ENCODE measurements at regions not wholly inside any gene's neighbourhood (a gene's known extent, or its start where the extent isn't known, plus 50 kb on each side); places are given as distances from the start of the nearest gene placed in this dataset.

DNA sequence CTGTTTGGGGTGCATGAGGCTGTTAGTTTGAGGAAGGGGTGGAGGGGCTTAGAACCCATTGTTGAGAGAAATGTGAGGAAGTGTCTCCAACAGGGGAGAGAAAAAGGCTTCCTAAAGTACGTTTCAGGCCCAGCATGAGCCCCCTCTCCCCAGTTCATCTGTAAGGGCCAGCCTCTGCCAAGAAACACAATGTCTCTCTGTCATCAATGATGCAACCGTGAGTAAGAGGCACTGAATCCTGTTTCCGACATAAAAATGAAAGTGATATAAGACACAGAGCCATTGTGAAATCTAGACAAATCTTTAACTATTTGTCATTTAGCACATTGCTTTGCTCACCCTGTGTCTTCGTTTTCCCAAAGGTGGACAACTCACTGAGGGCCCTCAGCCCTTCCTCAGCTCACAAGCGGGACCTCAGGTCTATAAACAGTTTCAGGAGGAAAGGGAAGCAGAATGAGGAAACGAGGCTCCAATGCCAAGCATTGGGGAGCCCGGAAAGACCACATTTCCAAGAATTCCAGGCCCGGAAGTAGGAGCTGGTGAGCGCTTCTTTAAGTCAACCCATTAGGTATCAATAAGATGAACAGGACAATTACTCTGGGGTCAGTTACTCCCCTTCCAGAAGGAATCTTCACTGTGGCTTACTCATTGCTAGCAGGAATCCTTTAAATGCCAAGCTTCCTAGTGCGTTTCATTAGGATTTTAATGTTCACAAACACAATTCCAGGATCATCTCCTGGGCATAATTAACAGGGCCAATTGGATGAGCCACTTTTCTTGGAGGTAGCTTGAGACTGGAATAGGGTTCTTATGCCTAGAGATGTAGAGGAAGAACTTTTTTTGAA lies 59.0 kb upstream of the KLF4 start:
- TF ChIP-seq, protein P1, sequence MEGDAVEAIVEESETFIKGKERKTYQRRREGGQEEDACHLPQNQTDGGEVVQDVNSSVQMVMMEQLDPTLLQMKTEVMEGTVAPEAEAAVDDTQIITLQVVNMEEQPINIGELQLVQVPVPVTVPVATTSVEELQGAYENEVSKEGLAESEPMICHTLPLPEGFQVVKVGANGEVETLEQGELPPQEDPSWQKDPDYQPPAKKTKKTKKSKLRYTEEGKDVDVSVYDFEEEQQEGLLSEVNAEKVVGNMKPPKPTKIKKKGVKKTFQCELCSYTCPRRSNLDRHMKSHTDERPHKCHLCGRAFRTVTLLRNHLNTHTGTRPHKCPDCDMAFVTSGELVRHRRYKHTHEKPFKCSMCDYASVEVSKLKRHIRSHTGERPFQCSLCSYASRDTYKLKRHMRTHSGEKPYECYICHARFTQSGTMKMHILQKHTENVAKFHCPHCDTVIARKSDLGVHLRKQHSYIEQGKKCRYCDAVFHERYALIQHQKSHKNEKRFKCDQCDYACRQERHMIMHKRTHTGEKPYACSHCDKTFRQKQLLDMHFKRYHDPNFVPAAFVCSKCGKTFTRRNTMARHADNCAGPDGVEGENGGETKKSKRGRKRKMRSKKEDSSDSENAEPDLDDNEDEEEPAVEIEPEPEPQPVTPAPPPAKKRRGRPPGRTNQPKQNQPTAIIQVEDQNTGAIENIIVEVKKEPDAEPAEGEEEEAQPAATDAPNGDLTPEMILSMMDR (optimal IDR thresholded peaks at IDR 0.05 in 1 of 3, IDR thresholded peaks at IDR 0.05 in 1 of 3, conservative IDR thresholded peaks at IDR 0.05 in 1 of 3; ENCODE audit: extremely low read depth in 1 of 3, insufficient read depth in 2 of 3, low read length in 3 of 3), result no peak
- TF ChIP-seq EZH2 (IDR thresholded peaks at IDR 0.05; ENCODE audit: low read length), result no peak

Data from keratinocyte (primary cell).